Stomach (tissue), 8 donors: ENCODE measurements at regions not wholly inside any gene's neighbourhood (a gene's known extent, or its start where the extent isn't known, plus 50 kb on each side); places are given as distances from the start of the nearest gene placed in this dataset.

ENCODE experiments used
- DNase-seq, 2 donors: peaks; one replicate each; pipeline versions ENCODE4 v3.0.0 to v3.0.0-alpha.2; 2013 to 2019
- H3K27ac ChIP-seq, 5 donors: fragments of 200-600 bp in 4 of 5; sonication (generic) in 4 of 5; one replicate each; pipeline ENCODE4 v1.5.1; 2013 to 2019; ENCODE audit warnings: mild to moderate bottlenecking in 1 of 5, moderate library complexity in 1 of 5
- H3K27me3 ChIP-seq, 3 donors: fragments of 200-600 bp; sonication (generic); one replicate each; pipeline ENCODE4 v1.5.1; 2017 to 2019; ENCODE audit warnings: mixed run types in 1 of 3
- H3K36me3 ChIP-seq, 4 donors: fragments of 200-600 bp; sonication (generic); 1 replicate in 3 of 4; 2 replicates in 1 of 4; pipeline ENCODE4 v1.5.1; 2016 to 2019
- H3K4me1 ChIP-seq, 4 donors: fragments of 200-600 bp; sonication (generic); one replicate each; pipeline ENCODE4 v1.5.1; 2016 to 2019
- H3K4me3 ChIP-seq, 4 donors: fragments of 200-600 bp; sonication (generic) in 3 of 4; one replicate each; pipeline ENCODE4 v1.5.1; 2016 to 2019; ENCODE audit warnings: mild to moderate bottlenecking in 1 of 4
- H3K9me3 ChIP-seq, 4 donors: fragments of 200-600 bp; sonication (generic); one replicate each; pipeline ENCODE4 v1.5.1; 2016 to 2019
- EP300 ChIP-seq: sonication (generic); formaldehyde crosslinking; IDR thresholded peaks from one replicate; pipeline ENCODE4 v1.6.1; 2017; ENCODE audit warnings: antibody characterized with exemption
- POLR2A ChIP-seq, 4 donors: fragments of 450-650 bp; IDR thresholded peaks; one replicate each; pipeline ENCODE4 v1.6.1; 2016; ENCODE audit warnings: antibody characterized with exemption in 4 of 4, control low read depth in 2 of 4, mild to moderate bottlenecking in 1 of 4, moderate library complexity in 1 of 4
- POLR2AphosphoS5 ChIP-seq, 3 donors: sonication (generic); formaldehyde crosslinking; IDR thresholded peaks; one replicate each; pipeline ENCODE4 v1.6.1; 2016; ENCODE audit warnings: antibody characterized with exemption in 3 of 3
- WGBS, 5 donors: extraction: QIAGEN DNeasy Blood & Tissue Kit in 3 of 5; methylation state at CpG; one replicate each; pipeline versions ENCODE4 v1.1.5 to v1.1.7; 2013 to 2018; 5-methylcytosine and 5-hydroxymethylcytosine counted together
- intact Hi-C: fragments of 100-400 bp; cut with DNase I; formaldehyde crosslinking; loops from one replicate; pipeline ENCODE4 v1.15.1; 2023; ENCODE audit warnings: low total_unique reads
- TF ChIP-seq, protein P1 (sequence below), 7 experiments: fragments of 450-650 bp in 4 of 7; fragments of 200-600 bp in 3 of 7; sonication (generic) in 3 of 7; IDR thresholded peaks; one replicate each; pipeline ENCODE4 v1.5.1; 2016 to 2019; ENCODE audit warnings: antibody characterized with exemption in 7 of 7, control low read depth in 2 of 7, mild to moderate bottlenecking in 1 of 7
- donor health status: healthy with polysubstance abuse.
- donor health status: Bipolar disorder and iron deficiency.
- donor health status: healthy.

- no peaks in the 10 kb centered on the region for H3K27me3 ChIP-seq
- intact Hi-C loops = no loop called here
- no peaks in the 10 kb centered on the region for H3K9me3 ChIP-seq
- no peaks in the 10 kb centered on the region for H3K36me3 ChIP-seq
- no peak overlapping the region for H3K4me3 ChIP-seq
- no peak overlapping the region for H3K27ac ChIP-seq
- H3K4me1 ChIP-seq = no peaks in the 10 kb centered on the region
- no peak for TF ChIP-seq EP300
- no peak for TF ChIP-seq POLR2A (IDR thresholded peaks at IDR 0.05)
- TF ChIP-seq POLR2AphosphoS5 (IDR thresholded peaks at IDR 0.05) = no peak
- TF ChIP-seq, protein P1, sequence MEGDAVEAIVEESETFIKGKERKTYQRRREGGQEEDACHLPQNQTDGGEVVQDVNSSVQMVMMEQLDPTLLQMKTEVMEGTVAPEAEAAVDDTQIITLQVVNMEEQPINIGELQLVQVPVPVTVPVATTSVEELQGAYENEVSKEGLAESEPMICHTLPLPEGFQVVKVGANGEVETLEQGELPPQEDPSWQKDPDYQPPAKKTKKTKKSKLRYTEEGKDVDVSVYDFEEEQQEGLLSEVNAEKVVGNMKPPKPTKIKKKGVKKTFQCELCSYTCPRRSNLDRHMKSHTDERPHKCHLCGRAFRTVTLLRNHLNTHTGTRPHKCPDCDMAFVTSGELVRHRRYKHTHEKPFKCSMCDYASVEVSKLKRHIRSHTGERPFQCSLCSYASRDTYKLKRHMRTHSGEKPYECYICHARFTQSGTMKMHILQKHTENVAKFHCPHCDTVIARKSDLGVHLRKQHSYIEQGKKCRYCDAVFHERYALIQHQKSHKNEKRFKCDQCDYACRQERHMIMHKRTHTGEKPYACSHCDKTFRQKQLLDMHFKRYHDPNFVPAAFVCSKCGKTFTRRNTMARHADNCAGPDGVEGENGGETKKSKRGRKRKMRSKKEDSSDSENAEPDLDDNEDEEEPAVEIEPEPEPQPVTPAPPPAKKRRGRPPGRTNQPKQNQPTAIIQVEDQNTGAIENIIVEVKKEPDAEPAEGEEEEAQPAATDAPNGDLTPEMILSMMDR (IDR thresholded peaks at IDR 0.05) = no peak
- no peak for DNase-seq
These were observed 975.9 kb downstream of the FLRT2 start for GRCh38 chr14:86505808-86506207.

DNA sequence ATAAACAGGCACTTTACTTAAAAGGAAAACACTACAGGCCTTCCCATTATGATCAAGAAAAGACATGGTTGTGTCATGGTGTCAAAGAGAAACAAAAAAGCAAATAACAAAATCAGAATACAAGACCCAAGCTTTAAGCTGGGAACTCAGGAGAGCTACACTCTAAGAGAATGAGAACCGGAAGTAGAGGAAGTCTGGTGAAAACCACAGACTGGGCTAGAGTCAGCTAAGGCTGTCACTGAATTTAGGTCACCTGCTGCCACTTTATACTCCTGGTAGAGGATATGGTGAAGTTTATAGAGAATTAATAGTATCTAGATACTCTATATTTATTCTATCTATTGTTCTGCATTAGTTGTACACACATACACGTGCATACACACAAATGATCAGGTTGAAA is 971.7 kb downstream of the FLRT2 start:
- 37 to 58% (median 46%) methylated on average over 2 of the region's 2 CpGs for WGBS, 5 donors
- Histone ChIP-seq H3K4me1 (no peaks in the 10 kb centered on the region), H3K9me3 (no peaks in the 10 kb centered on the region), H3K27me3 (no peaks in the 10 kb centered on the region), H3K4me3 (no peak overlapping the region), H3K36me3 (no peaks in the 10 kb centered on the region), H3K27ac (no peak overlapping the region)
- no peak for DNase-seq
- intact Hi-C loops = no loop called here
- TF ChIP-seq, protein P1 (IDR thresholded peaks at IDR 0.05) = no peak
- no peak for TF ChIP-seq POLR2A (IDR thresholded peaks at IDR 0.05)
- no peak for TF ChIP-seq EP300
- no peak for TF ChIP-seq POLR2AphosphoS5 (IDR thresholded peaks at IDR 0.05)

DNA sequence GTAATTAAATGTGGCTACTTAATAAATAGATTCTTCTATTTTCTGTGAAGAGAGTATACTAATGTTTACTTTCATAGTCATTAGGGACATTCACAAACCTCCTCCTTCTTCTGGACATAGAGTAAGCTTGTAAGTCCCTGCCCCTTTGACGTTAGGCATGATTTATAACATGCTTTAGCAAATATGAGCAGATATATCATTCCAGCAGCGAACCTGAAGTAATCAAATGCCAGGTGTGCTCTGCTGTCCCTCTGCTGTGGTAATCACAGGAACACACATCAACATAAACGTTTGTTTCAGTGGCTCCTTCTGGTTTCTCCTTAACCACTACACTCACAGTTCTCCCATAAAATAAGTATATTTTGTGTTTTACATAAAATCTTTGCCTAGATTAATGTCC is 961.8 kb downstream of the FLRT2 start:
- Histone ChIP-seq H3K36me3 (no peaks in the 10 kb centered on the region), H3K27ac (no peak overlapping the region), H3K27me3 (no peaks in the 10 kb centered on the region), H3K4me3 (no peak overlapping the region), H3K4me1 (no peaks in the 10 kb centered on the region), H3K9me3 (no peaks in the 10 kb centered on the region)
- peak in 1 of 2 donors; percentile 12 for DNase-seq
- 34 to 47% (median 42%) methylated on average over 3 of the region's 3 CpGs for WGBS, 5 donors
- intact Hi-C loops = no loop called here
- no peak for TF ChIP-seq EP300
- no peak for TF ChIP-seq POLR2AphosphoS5 (IDR thresholded peaks at IDR 0.05)
- TF ChIP-seq, protein P1 (IDR thresholded peaks at IDR 0.05) = no peak

- Histone ChIP-seq H3K4me1 (no peaks in the 10 kb centered on the region), H3K27ac (no peak overlapping the region), H3K4me3 (no peak overlapping the region), H3K36me3 (no peaks in the 10 kb centered on the region), H3K9me3 (no peaks in the 10 kb centered on the region), H3K27me3 (no peaks in the 10 kb centered on the region)
- intact Hi-C loops = no loop called here
- TF ChIP-seq POLR2AphosphoS5 (IDR thresholded peaks at IDR 0.05) = peak in 2 of 3 donors; percentile 16 to 56
- TF ChIP-seq EP300 = no peak
- DNase-seq = peak in 1 of 2 donors; percentile 37
These were observed 951.2 kb downstream of the FLRT2 start for GRCh38 chr14:86481104-86481503.

DNA sequence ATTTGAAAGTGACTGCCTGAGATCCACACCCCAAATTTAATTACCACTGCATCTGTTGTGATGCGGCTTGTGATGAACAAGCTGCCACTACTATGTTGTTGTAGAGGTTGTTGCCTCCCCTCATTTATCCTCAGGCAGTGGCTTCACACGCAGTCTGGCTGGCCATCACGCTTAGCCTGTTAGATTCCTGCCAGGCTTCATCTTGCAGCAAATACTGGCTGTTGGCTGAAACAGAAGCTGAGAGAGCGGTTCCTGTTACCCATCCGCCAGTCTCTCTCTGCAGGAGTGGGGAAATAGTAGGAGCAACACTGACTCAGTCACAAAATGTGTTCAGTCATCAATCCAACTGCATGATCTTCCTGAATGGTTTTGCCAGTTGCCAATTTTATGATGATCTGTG is 934.4 kb downstream of the FLRT2 start:
- intact Hi-C loops = no loop called here
- no peaks in the 10 kb centered on the region for H3K4me1 ChIP-seq
- H3K4me3 ChIP-seq = no peak overlapping the region
- H3K27ac ChIP-seq = no peak overlapping the region
- H3K36me3 ChIP-seq = no peaks in the 10 kb centered on the region
- TF ChIP-seq POLR2A (IDR thresholded peaks at IDR 0.05) (no peak), EP300 (no peak), POLR2AphosphoS5 (IDR thresholded peaks at IDR 0.05) (no peak)
- TF ChIP-seq, protein P1 (IDR thresholded peaks at IDR 0.05) = no peak
- WGBS, 5 donors = 74 to 92% (median 78%) methylated on average over 3 to 5 of the region's 5 CpGs
- DNase-seq = peak in 1 of 2 donors; percentile 24
- H3K9me3 ChIP-seq = no peaks in the 10 kb centered on the region
- H3K27me3 ChIP-seq = no peaks in the 10 kb centered on the region
